Liver (tissue), 7 donors: ENCODE measurements at regions not wholly inside any gene's neighbourhood (a gene's known extent, or its start where the extent isn't known, plus 50 kb on each side); places are given as distances from the start of the nearest gene placed in this dataset.

ENCODE experiments used
- DNase-seq: peaks from one replicate; pipeline ENCODE4 v3.0.0-alpha.2; 2017; ENCODE audit warnings: low spot score
- H3K27ac ChIP-seq, 2 donors: one replicate each; pipeline ENCODE4 v1.7.0; 2013; ENCODE audit warnings: inconsistent platforms in 2 of 2, low read length in 2 of 2, control low read depth in 1 of 2, low read depth in 1 of 2, mild to moderate bottlenecking in 1 of 2
- H3K27me3 ChIP-seq, 4 donors: one replicate each; pipeline versions ENCODE4 v1.6.1 to v1.7.0; 2013; ENCODE audit warnings: low read length in 3 of 4, inconsistent platforms in 1 of 4, mild to moderate bottlenecking in 1 of 4, moderate library complexity in 1 of 4; ENCODE audit not compliant: control insufficient read depth in 4 of 4, insufficient read depth in 4 of 4
- H3K36me3 ChIP-seq, 4 donors: one replicate each; pipeline versions ENCODE4 v1.6.1 to v1.7.0; 2013; ENCODE audit warnings: low read length in 3 of 4, mild to moderate bottlenecking in 3 of 4, low read depth in 1 of 4, moderate library complexity in 1 of 4; ENCODE audit not compliant: control insufficient read depth in 4 of 4, insufficient read depth in 3 of 4
- H3K4me1 ChIP-seq, 4 donors: one replicate each; pipeline versions ENCODE4 v1.6.1 to v1.7.0; 2013; ENCODE audit warnings: low read length in 3 of 4, mild to moderate bottlenecking in 3 of 4, moderate library complexity in 1 of 4; ENCODE audit not compliant: control insufficient read depth in 4 of 4, insufficient read depth in 4 of 4
- H3K4me3 ChIP-seq, 3 donors: one replicate each; pipeline versions ENCODE4 v1.6.1 to v1.7.0; 2013; ENCODE audit warnings: low read length in 3 of 3, control low read depth in 1 of 3, low read depth in 1 of 3, mild to moderate bottlenecking in 1 of 3
- H3K9ac ChIP-seq, 2 donors: one replicate each; pipeline ENCODE4 v1.7.0; 2013; ENCODE audit warnings: low read length in 2 of 2, mild to moderate bottlenecking in 2 of 2, moderate library complexity in 2 of 2, control low read depth in 1 of 2, low read depth in 1 of 2
- H3K9me3 ChIP-seq, 4 donors: one replicate each; pipeline versions ENCODE4 v1.6.1 to v1.7.0; 2013; ENCODE audit warnings: low read length in 3 of 4; ENCODE audit not compliant: control insufficient read depth in 4 of 4
- EGR1 ChIP-seq, 2 donors: IDR thresholded peaks; 2 replicates each; pipeline ENCODE4 v1.6.1; 2016 to 2018; ENCODE audit warnings: antibody characterized with exemption in 2 of 2, low read depth in 2 of 2
- FOXA1 ChIP-seq: IDR thresholded peaks from 2 replicates; pipeline ENCODE4 v1.6.1; 2016; ENCODE audit warnings: antibody characterized with exemption
- FOXA2 ChIP-seq: IDR thresholded peaks from 2 replicates; pipeline ENCODE4 v1.6.1; 2016; ENCODE audit warnings: antibody characterized with exemption
- GABPA ChIP-seq, 2 donors: IDR thresholded peaks in 1 of 2; conservative IDR thresholded peaks in 1 of 2; 2 replicates each; pipeline ENCODE4 v1.6.1; 2016; ENCODE audit warnings: antibody characterized with exemption in 2 of 2, mild to moderate bottlenecking in 1 of 2, moderate library complexity in 1 of 2
- HNF4A ChIP-seq, 2 donors: conservative IDR thresholded peaks; 2 replicates each; pipeline ENCODE4 v1.6.1; 2016; ENCODE audit warnings: antibody characterized with exemption in 2 of 2, mild to moderate bottlenecking in 2 of 2
- HNF4G ChIP-seq: IDR thresholded peaks from 2 replicates; pipeline ENCODE4 v1.6.1; 2016; ENCODE audit warnings: antibody characterized with exemption
- JUND ChIP-seq, 2 donors: IDR thresholded peaks; 2 replicates each; pipeline ENCODE4 v1.6.1; 2016; ENCODE audit warnings: antibody characterized with exemption in 2 of 2
- RAD21 ChIP-seq, 2 donors: IDR thresholded peaks; 2 replicates each; pipeline ENCODE4 v1.6.1; 2016; ENCODE audit warnings: antibody characterized with exemption in 2 of 2, mild to moderate bottlenecking in 2 of 2
- RXRA ChIP-seq, 2 donors: IDR thresholded peaks; 2 replicates each; pipeline ENCODE4 v1.6.1; 2017 to 2018; ENCODE audit warnings: antibody characterized with exemption in 2 of 2, mild to moderate bottlenecking in 1 of 2
- YY1 ChIP-seq: IDR thresholded peaks from 2 replicates; pipeline ENCODE4 v1.6.1; 2016; ENCODE audit warnings: antibody characterized with exemption, mild to moderate bottlenecking
- WGBS: extraction: QIAGEN DNeasy Blood & Tissue Kit; methylation state at CpG from one replicate; pipeline ENCODE4 v1.1.7; 2013; 5-methylcytosine and 5-hydroxymethylcytosine counted together
- TF ChIP-seq, protein P1 (sequence below): IDR thresholded peaks from 2 replicates; pipeline ENCODE4 v1.6.1; 2016; ENCODE audit warnings: antibody characterized with exemption
- TF ChIP-seq, protein P2 (sequence below): IDR thresholded peaks from 2 replicates; pipeline ENCODE4 v1.6.1; 2016; ENCODE audit warnings: antibody characterized with exemption, mild to moderate bottlenecking
- TF ChIP-seq, protein P3 (sequence below): IDR thresholded peaks from 2 replicates; pipeline ENCODE4 v1.6.1; 2016; ENCODE audit warnings: antibody characterized with exemption
- TF ChIP-seq, protein P4 (sequence below): IDR thresholded peaks from 2 replicates; pipeline ENCODE4 v1.6.1; 2016; ENCODE audit warnings: antibody characterized with exemption
- donor health status: healthy.
- donor health status: healthy.
- donor health status: healthy.
- donor health status: healthy.

DNA sequence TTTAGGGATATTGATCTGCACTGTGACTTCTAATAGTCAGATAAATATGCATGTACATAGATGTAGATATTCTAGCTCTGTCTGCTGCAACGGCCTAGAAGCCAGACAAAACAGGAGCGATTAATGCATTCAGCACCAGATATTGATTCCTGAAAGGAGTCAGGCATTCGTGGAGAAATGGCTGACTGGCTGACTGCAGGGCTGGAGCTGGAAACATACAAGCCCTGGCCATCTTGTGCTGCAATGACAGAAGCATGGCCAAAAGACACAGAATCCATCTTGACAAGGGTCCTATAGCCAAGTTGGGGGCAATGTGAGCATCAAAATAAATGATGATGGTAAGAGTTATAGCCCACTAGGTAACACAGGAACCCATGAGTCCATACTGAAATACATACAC, 231.5 kb upstream of the KLHL29 start:
- Histone ChIP-seq H3K9ac (no peak overlapping the region), H3K36me3 (peaks cover 0 to 2% (median 0%) of the 10 kb centered on the region in 4 donors), H3K27me3 (no peaks in the 10 kb centered on the region), H3K27ac (no peak overlapping the region), H3K4me3 (no peak overlapping the region), H3K4me1 (peaks cover 0 to 5% (median 3%) of the 10 kb centered on the region in 4 donors), H3K9me3 (no peaks in the 10 kb centered on the region)
- DNase-seq = no peak
- no peak for TF ChIP-seq EGR1 (IDR thresholded peaks at IDR 0.05; ENCODE audit: low read depth in 2 of 2)
- no peak for TF ChIP-seq FOXA2
- no peak for TF ChIP-seq RAD21 (IDR thresholded peaks at IDR 0.05)
- no peak for TF ChIP-seq JUND (IDR thresholded peaks at IDR 0.05)
- TF ChIP-seq, protein P1, sequence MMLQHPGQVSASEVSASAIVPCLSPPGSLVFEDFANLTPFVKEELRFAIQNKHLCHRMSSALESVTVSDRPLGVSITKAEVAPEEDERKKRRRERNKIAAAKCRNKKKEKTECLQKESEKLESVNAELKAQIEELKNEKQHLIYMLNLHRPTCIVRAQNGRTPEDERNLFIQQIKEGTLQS = no peak
- no peak for TF ChIP-seq FOXA1
- 90% methylated on average over 3 of the region's 3 CpGs for WGBS

DNA sequence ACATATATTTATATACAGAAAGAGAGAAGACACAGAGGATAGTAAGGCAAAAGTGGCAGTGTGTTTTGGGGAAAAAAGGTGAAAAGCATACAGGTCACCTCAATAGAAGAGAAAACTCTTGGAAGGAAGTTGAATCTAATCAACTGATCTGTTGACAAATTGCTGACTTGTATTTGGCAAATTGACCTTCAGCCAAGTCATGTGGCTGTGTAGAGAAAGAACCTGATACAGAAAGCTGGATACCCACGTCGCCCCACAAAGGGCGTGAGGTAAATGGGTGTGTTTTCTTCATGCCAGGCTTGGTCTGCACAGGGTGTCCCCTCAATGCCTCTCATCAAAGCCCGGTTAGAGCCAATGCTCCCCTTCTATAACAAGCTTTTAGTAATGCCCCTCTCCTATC, 230.0 kb upstream of the KLHL29 start:
- no peak overlapping the region for H3K27ac ChIP-seq
- no peak for DNase-seq
- H3K9me3 ChIP-seq = no peaks in the 10 kb centered on the region
- TF ChIP-seq FOXA1 (no peak), RXRA (IDR thresholded peaks at IDR 0.05) (no peak), HNF4G (no peak), HNF4A (conservative IDR thresholded peaks at IDR 0.05) (peak in 1 of 2 donors; percentile 13), RAD21 (IDR thresholded peaks at IDR 0.05) (peak in 1 of 2 donors; percentile 47), JUND (IDR thresholded peaks at IDR 0.05) (no peak)
- TF ChIP-seq, protein P2, sequence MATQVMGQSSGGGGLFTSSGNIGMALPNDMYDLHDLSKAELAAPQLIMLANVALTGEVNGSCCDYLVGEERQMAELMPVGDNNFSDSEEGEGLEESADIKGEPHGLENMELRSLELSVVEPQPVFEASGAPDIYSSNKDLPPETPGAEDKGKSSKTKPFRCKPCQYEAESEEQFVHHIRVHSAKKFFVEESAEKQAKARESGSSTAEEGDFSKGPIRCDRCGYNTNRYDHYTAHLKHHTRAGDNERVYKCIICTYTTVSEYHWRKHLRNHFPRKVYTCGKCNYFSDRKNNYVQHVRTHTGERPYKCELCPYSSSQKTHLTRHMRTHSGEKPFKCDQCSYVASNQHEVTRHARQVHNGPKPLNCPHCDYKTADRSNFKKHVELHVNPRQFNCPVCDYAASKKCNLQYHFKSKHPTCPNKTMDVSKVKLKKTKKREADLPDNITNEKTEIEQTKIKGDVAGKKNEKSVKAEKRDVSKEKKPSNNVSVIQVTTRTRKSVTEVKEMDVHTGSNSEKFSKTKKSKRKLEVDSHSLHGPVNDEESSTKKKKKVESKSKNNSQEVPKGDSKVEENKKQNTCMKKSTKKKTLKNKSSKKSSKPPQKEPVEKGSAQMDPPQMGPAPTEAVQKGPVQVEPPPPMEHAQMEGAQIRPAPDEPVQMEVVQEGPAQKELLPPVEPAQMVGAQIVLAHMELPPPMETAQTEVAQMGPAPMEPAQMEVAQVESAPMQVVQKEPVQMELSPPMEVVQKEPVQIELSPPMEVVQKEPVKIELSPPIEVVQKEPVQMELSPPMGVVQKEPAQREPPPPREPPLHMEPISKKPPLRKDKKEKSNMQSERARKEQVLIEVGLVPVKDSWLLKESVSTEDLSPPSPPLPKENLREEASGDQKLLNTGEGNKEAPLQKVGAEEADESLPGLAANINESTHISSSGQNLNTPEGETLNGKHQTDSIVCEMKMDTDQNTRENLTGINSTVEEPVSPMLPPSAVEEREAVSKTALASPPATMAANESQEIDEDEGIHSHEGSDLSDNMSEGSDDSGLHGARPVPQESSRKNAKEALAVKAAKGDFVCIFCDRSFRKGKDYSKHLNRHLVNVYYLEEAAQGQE = no peak
- TF ChIP-seq, protein P3, sequence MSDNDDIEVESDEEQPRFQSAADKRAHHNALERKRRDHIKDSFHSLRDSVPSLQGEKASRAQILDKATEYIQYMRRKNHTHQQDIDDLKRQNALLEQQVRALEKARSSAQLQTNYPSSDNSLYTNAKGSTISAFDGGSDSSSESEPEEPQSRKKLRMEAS = no peak
- TF ChIP-seq, protein P4, sequence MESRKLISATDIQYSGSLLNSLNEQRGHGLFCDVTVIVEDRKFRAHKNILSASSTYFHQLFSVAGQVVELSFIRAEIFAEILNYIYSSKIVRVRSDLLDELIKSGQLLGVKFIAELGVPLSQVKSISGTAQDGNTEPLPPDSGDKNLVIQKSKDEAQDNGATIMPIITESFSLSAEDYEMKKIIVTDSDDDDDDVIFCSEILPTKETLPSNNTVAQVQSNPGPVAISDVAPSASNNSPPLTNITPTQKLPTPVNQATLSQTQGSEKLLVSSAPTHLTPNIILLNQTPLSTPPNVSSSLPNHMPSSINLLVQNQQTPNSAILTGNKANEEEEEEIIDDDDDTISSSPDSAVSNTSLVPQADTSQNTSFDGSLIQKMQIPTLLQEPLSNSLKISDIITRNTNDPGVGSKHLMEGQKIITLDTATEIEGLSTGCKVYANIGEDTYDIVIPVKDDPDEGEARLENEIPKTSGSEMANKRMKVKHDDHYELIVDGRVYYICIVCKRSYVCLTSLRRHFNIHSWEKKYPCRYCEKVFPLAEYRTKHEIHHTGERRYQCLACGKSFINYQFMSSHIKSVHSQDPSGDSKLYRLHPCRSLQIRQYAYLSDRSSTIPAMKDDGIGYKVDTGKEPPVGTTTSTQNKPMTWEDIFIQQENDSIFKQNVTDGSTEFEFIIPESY = no peak
- H3K36me3 ChIP-seq = peaks cover 0 to 2% (median 0%) of the 10 kb centered on the region in 4 donors
- H3K27me3 ChIP-seq = no peaks in the 10 kb centered on the region
- no peak overlapping the region for H3K4me3 ChIP-seq
- WGBS = 40% methylated on average over 4 of the region's 4 CpGs
- peaks cover 0 to 5% (median 3%) of the 10 kb centered on the region in 4 donors for H3K4me1 ChIP-seq
- H3K9ac ChIP-seq = no peak overlapping the region

DNA sequence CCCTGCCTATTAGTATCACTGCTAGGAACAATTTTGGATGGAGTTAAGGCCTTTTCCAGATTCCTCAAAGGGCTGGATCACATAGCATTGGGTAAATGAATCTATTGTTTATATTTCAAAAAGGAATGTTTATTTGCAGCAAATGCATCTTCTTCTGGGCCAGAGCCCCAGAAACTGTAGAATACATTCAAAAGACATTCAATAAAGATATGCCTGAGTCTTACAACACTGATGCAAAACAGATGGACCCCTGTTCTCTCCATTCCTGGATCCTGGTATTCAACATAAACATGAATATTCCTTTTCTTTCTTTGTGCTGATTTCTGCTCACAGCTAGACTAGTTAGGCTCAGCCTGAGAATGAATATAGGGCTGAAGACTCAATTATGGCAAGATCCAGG, 227.2 kb upstream of the KLHL29 start:
- H3K9ac ChIP-seq = no peak overlapping the region
- H3K36me3 ChIP-seq = peaks cover 0 to 2% (median 0%) of the 10 kb centered on the region in 4 donors
- H3K27me3 ChIP-seq = no peaks in the 10 kb centered on the region
- no peak for TF ChIP-seq GABPA (IDR thresholded peaks at IDR 0.05 in 1 of 2, conservative IDR thresholded peaks at IDR 0.05 in 1 of 2)
- TF ChIP-seq FOXA2 = no peak
- no peak for TF ChIP-seq HNF4G
- TF ChIP-seq YY1 = no peak
- no peak overlapping the region for H3K4me3 ChIP-seq
- H3K4me1 ChIP-seq = peaks cover 0 to 5% (median 3%) of the 10 kb centered on the region in 4 donors
- DNase-seq = no peak
- H3K9me3 ChIP-seq = no peaks in the 10 kb centered on the region
- H3K27ac ChIP-seq = no peak overlapping the region
